H1 (cell line): ENCODE measurements at regions not wholly inside any gene's neighbourhood (a gene's known extent, or its start where the extent isn't known, plus 50 kb on each side); places are given as distances from the start of the nearest gene placed in this dataset.

Source experiments
- CHD2 ChIP-seq: IDR thresholded peaks from 2 replicates; pipeline ENCODE4 v1.6.1; 2012; ENCODE audit warnings: low read length, improper control_type of control experiment
- KDM5A ChIP-seq: fragments of 200-600 bp; IDR thresholded peaks from 2 replicates; pipeline ENCODE4 v1.7.1; 2012; ENCODE audit warnings: mild to moderate bottlenecking, low read length, inconsistent platforms, mixed read lengths
- POLR2A ChIP-seq, 2 experiments: IDR thresholded peaks; 1 replicate in 1 of 2; 2 replicates in 1 of 2; pipeline ENCODE4 v1.6.1; 2011; ENCODE audit warnings: low read depth in 2 of 2, low read length in 2 of 2, mild to moderate bottlenecking in 2 of 2; ENCODE audit errors: control extremely low read depth in 1 of 2
- SP1 ChIP-seq: IDR thresholded peaks from 2 replicates; pipeline ENCODE4 v1.6.1; 2011; ENCODE audit warnings: low read depth, low read length
- SP4 ChIP-seq: IDR thresholded peaks from 2 replicates; pipeline ENCODE4 v1.6.1; 2012; ENCODE audit warnings: low read length, inconsistent platforms
- TAF7 ChIP-seq: optimal IDR thresholded peaks from 2 replicates; pipeline ENCODE3; 2011; ENCODE audit warnings: low read depth, mild to moderate bottlenecking, inconsistent platforms, low read length, moderate library complexity, borderline replicate concordance
- ZNF274 ChIP-seq: IDR thresholded peaks from 2 replicates; pipeline ENCODE4 v1.7.0; 2012; ENCODE audit warnings: low read length, borderline replicate concordance; ENCODE audit errors: extremely low read depth

GRCh38 chr5:60487885-60488442, 212.0 kb downstream of the DEPDC1B start (continued):
- no peak for TF ChIP-seq SP4
- no peak for TF ChIP-seq CHD2
- TF ChIP-seq SP1 = no peak
- TF ChIP-seq KDM5A = no peak
- no peak for TF ChIP-seq ZNF274
- TF ChIP-seq POLR2A (IDR thresholded peaks at IDR 0.05; ENCODE audit: control extremely low read depth in 1 of 2, low read depth in 2 of 2, low read length in 2 of 2) = no peak
- no peak for TF ChIP-seq TAF7
